ENCODE measurements at regions not wholly inside any gene's neighbourhood (a gene's known extent, or its start where the extent isn't known, plus 50 kb on each side); places are given as distances from the start of the nearest gene placed in this dataset.

GRCh38 chr2:186017278-186017677 lies 278.7 kb downstream of the FSIP2 start:
- TF ChIP-seq CTCF (conservative IDR thresholded peaks at IDR 0.05; ENCODE audit: low read length) (no peak), EZH2phosphoT487 (IDR thresholded peaks at IDR 0.05; ENCODE audit: borderline replicate concordance) (no peak)

Measured in Loucy (cell line).